ENCODE measurements at regions not wholly inside any gene's neighbourhood (a gene's known extent, or its start where the extent isn't known, plus 50 kb on each side); places are given as distances from the start of the nearest gene placed in this dataset.

- DNase-seq (ENCODE audit: low spot score) = no peak
- Histone ChIP-seq H3K36me3 (no peaks in the 10 kb centered on the region), H3K9me3 (no peaks in the 10 kb centered on the region), H3K27me3 (replicated peaks; ENCODE audit: insufficient read depth) (no peaks in the 10 kb centered on the region), H3K4me1 (replicated peaks) (no peaks in the 10 kb centered on the region), H3K27ac (no peak overlapping the region), H3K4me3 (no peak overlapping the region)
- no peak for TF ChIP-seq CTCF (IDR thresholded peaks at IDR 0.05)
- TF ChIP-seq POLR2AphosphoS5 (IDR thresholded peaks at IDR 0.05) = no peak
- TF ChIP-seq POLR2A (IDR thresholded peaks at IDR 0.05) = no peak
- 91% methylated on average over 1 of the region's 1 CpG for WGBS
- intact Hi-C loops (cut with DNase I) = no loop called here
These were observed 678.1 kb upstream of the CXADR start for GRCh38 chr21:16834791-16835190.

- TF ChIP-seq POLR2A (IDR thresholded peaks at IDR 0.05) (no peak), POLR2AphosphoS5 (IDR thresholded peaks at IDR 0.05) (no peak), CTCF (IDR thresholded peaks at IDR 0.05) (no peak)
- Histone ChIP-seq H3K4me1 (replicated peaks) (no peaks in the 10 kb centered on the region), H3K4me3 (no peak overlapping the region), H3K27me3 (replicated peaks; ENCODE audit: insufficient read depth) (no peaks in the 10 kb centered on the region), H3K9me3 (no peaks in the 10 kb centered on the region), H3K27ac (no peak overlapping the region), H3K36me3 (no peaks in the 10 kb centered on the region)
- intact Hi-C loops (cut with DNase I) = no loop called here
- no peak for DNase-seq (ENCODE audit: low spot score)
These were observed 675.5 kb upstream of the CXADR start for GRCh38 chr21:16837321-16837720.

- intact Hi-C loops (cut with DNase I) = no loop called here
- 39% methylated on average over 2 of the region's 2 CpGs for WGBS
- H3K27ac ChIP-seq = no peak overlapping the region
- no peak for DNase-seq (ENCODE audit: low spot score)
- no peaks in the 10 kb centered on the region for H3K36me3 ChIP-seq
- no peaks in the 10 kb centered on the region for H3K4me1 ChIP-seq (replicated peaks)
- TF ChIP-seq CTCF (IDR thresholded peaks at IDR 0.05) (no peak), POLR2AphosphoS5 (IDR thresholded peaks at IDR 0.05) (no peak), POLR2A (IDR thresholded peaks at IDR 0.05) (no peak)
- H3K4me3 ChIP-seq = no peak overlapping the region
- no peaks in the 10 kb centered on the region for H3K9me3 ChIP-seq
- no peaks in the 10 kb centered on the region for H3K27me3 ChIP-seq (replicated peaks; ENCODE audit: insufficient read depth)
These were observed 675.1 kb upstream of the CXADR start for GRCh38 chr21:16837721-16838120.

GRCh38 chr21:16838331-16838730 is 674.5 kb upstream of the CXADR start:
- 31% methylated on average over 3 of the region's 3 CpGs for WGBS
- H3K27me3 ChIP-seq (replicated peaks; ENCODE audit: insufficient read depth) = no peaks in the 10 kb centered on the region
- H3K4me1 ChIP-seq (replicated peaks) = no peaks in the 10 kb centered on the region
- H3K36me3 ChIP-seq = no peaks in the 10 kb centered on the region
- DNase-seq (ENCODE audit: low spot score) = no peak
- H3K9me3 ChIP-seq = no peaks in the 10 kb centered on the region
- H3K4me3 ChIP-seq = no peak overlapping the region
- TF ChIP-seq CTCF (IDR thresholded peaks at IDR 0.05) = no peak
- TF ChIP-seq POLR2AphosphoS5 (IDR thresholded peaks at IDR 0.05) = no peak
- no peak for TF ChIP-seq POLR2A (IDR thresholded peaks at IDR 0.05)
- H3K27ac ChIP-seq = no peak overlapping the region
- intact Hi-C loops (cut with DNase I) = no loop called here

GRCh38 chr21:16840538-16840937 is 672.3 kb upstream of the CXADR start:
- H3K27me3 ChIP-seq (replicated peaks; ENCODE audit: insufficient read depth) = no peaks in the 10 kb centered on the region
- no peak overlapping the region for H3K27ac ChIP-seq
- DNase-seq (ENCODE audit: low spot score) = no peak
- H3K4me1 ChIP-seq (replicated peaks) = no peaks in the 10 kb centered on the region
- no peaks in the 10 kb centered on the region for H3K36me3 ChIP-seq
- no peak overlapping the region for H3K4me3 ChIP-seq
- TF ChIP-seq POLR2AphosphoS5 (IDR thresholded peaks at IDR 0.05) (no peak), POLR2A (IDR thresholded peaks at IDR 0.05) (no peak), CTCF (IDR thresholded peaks at IDR 0.05) (no peak)
- no peaks in the 10 kb centered on the region for H3K9me3 ChIP-seq
- intact Hi-C loops (cut with DNase I) = no loop called here

Measured in prostate gland (tissue), 2 donors.